GOT3 (cell line): ENCODE measurements at regions not wholly inside any gene's neighbourhood (a gene's known extent, or its start where the extent isn't known, plus 50 kb on each side); places are given as distances from the start of the nearest gene placed in this dataset.

Experiments
- DNase-seq: peaks from one replicate; lab custom pipeline; 2025; ENCODE audit warnings: mixed read lengths; lab: John Stamatoyannopoulos, UW

- DNase-seq, result no peak
Observed at GRCh38 chr11:110786226-110786902, 74.1 kb upstream of the ARHGAP20 start.

- DNase-seq, result no peak
Observed at GRCh38 chr11:110785398-110785797, 73.2 kb upstream of the ARHGAP20 start.

- no peak for DNase-seq
Observed at GRCh38 chr11:110782616-110783015, 70.4 kb upstream of the ARHGAP20 start.

GRCh38 chr11:110779108-110779507, 66.9 kb upstream of the ARHGAP20 start:
- DNase-seq, result no peak

- no peak for DNase-seq
Observed at GRCh38 chr11:110778343-110778742, 66.1 kb upstream of the ARHGAP20 start.

- no peak for DNase-seq
Observed at GRCh38 chr11:110777775-110778174, 65.5 kb upstream of the ARHGAP20 start.

- DNase-seq, result no peak
Observed at GRCh38 chr11:110776081-110776480, 63.8 kb upstream of the ARHGAP20 start.

- no peak for DNase-seq
Observed at GRCh38 chr11:110774138-110775014, 62.1 kb upstream of the ARHGAP20 start.

GRCh38 chr11:110773442-110773841, 61.2 kb upstream of the ARHGAP20 start:
- no peak for DNase-seq

GRCh38 chr11:110772863-110773262, 60.6 kb upstream of the ARHGAP20 start:
- DNase-seq, result no peak

GRCh38 chr11:110766316-110766715, 54.1 kb upstream of the ARHGAP20 start:
- DNase-seq, result no peak

- no peak for DNase-seq
Observed at GRCh38 chr11:110764485-110764884, 52.2 kb upstream of the ARHGAP20 start.

- no peak for DNase-seq
Observed at GRCh38 chr11:110763249-110764011, 51.2 kb upstream of the ARHGAP20 start.

GRCh38 chr11:110762590-110762989, 50.4 kb upstream of the ARHGAP20 start:
- no peak for DNase-seq
